ENCODE measurements at regions not wholly inside any gene's neighbourhood (a gene's known extent, or its start where the extent isn't known, plus 50 kb on each side); places are given as distances from the start of the nearest gene placed in this dataset.

- no peaks in the 10 kb centered on the region for H3K36me3 ChIP-seq
- no peaks in the 10 kb centered on the region for H3K4me1 ChIP-seq
- peaks cover 0 to 5% of the 10 kb centered on the region in 2 donors for H3K9me3 ChIP-seq
- DNase-seq (ENCODE audit: low spot score), result no peak
- no peak overlapping the region for H3K27ac ChIP-seq
- no peak overlapping the region for H3K4me3 ChIP-seq
- no peak for TF ChIP-seq CTCF (IDR thresholded peaks at IDR 0.05)
- H3K27me3 ChIP-seq, result no peaks in the 10 kb centered on the region
These were observed 91.9 kb upstream of the TSHZ2 start for GRCh38 chr20:52880259-52880658.

DNA sequence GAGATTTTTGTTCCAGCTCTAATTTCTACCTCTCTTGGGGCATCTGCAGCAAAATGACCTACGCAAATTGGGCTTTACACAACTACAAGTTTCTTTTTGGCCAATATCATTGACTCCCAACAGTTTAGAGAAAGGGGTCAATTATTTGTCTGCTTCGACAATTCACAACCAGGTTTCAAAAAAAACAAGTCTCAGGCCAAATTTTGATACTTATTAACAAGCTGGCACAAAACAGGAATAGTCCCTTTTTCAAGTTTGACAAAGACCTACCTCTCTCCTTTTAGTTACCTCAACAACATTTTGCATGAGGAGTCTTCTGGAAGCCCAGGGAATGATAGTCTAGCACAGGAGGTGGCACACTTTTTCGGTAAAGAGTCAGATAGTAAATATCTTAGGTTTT, 97.9 kb upstream of the TSHZ2 start:
- Histone ChIP-seq H3K27ac (no peak overlapping the region), H3K27me3 (no peaks in the 10 kb centered on the region), H3K4me1 (no peaks in the 10 kb centered on the region), H3K36me3 (no peaks in the 10 kb centered on the region), H3K4me3 (no peak overlapping the region), H3K9me3 (no peaks in the 10 kb centered on the region)
- DNase-seq (ENCODE audit: low spot score), result no peak
- no peak for TF ChIP-seq CTCF (IDR thresholded peaks at IDR 0.05)

DNA sequence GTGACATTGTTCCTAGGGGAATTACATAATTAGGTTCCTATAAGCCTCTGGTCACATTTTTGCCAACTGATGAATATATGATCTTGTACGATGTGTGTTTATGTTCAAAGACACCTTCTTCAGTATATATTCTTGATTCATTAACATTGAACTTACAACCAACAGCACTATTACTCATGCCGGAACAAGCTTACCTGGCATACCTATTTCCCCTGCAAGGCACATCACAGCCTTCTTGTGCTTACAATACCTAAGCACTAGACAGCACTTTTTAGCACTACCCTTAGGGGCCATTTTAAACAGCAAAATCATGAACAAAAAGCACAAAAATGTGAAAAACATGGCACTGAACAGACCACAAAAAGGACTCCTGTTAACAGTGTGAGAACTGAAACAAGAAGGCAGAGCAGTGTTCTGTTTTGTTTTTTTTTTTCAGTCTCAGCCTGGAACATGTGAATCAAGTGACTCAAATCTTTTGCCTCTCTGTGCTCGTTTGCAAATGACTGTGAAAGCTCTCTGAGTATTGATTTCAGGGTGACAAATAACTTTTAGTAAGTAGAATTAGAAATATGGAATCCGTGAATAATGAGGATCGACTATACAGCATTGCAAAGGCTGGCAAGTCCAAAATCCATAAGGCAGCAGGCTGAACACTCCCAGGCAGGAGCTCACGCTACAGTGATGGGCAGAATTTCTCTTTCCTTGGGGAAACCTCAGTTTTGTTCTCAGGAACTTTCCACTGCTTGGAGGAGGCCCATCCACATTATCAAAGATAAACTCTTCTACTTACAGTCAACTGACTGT, 102.3 kb upstream of the TSHZ2 start:
- Histone ChIP-seq H3K27ac (no peak overlapping the region), H3K4me1 (no peaks in the 10 kb centered on the region), H3K9me3 (no peaks in the 10 kb centered on the region), H3K36me3 (no peaks in the 10 kb centered on the region), H3K27me3 (no peaks in the 10 kb centered on the region), H3K4me3 (no peak overlapping the region)
- no peak for TF ChIP-seq CTCF (IDR thresholded peaks at IDR 0.05)
- DNase-seq (ENCODE audit: low spot score), result no peak

GRCh38 chr20:52869276-52869675, 102.9 kb upstream of the TSHZ2 start:
- no peak overlapping the region for H3K27ac ChIP-seq
- DNase-seq (ENCODE audit: low spot score), result no peak
- H3K4me1 ChIP-seq, result no peaks in the 10 kb centered on the region
- no peak for TF ChIP-seq CTCF (IDR thresholded peaks at IDR 0.05)
- H3K9me3 ChIP-seq, result no peaks in the 10 kb centered on the region
- H3K4me3 ChIP-seq, result no peak overlapping the region
- H3K27me3 ChIP-seq, result no peaks in the 10 kb centered on the region
- H3K36me3 ChIP-seq, result no peaks in the 10 kb centered on the region

DNA sequence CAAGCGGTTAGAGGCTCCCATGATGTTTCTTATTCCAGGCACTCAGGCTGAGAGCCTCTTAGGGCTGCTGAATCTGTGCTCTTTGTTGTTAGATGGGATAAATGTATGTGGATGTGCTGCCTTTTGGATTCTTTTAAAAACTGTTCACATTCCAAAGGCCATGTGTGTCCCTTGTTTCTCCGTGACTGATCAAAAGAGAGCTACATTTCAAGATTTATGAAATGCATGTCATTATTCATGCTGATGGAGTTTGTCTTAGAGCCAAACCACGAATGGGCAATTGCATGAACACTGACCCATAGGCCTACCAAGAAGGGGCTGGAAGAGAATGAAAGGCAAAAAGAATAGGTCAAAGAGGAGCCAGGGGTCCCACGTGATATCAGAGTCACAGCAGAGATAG, 104.9 kb upstream of the TSHZ2 start:
- DNase-seq (ENCODE audit: low spot score), result no peak
- Histone ChIP-seq H3K27ac (no peak overlapping the region), H3K4me1 (no peaks in the 10 kb centered on the region), H3K27me3 (no peaks in the 10 kb centered on the region), H3K36me3 (no peaks in the 10 kb centered on the region), H3K9me3 (no peaks in the 10 kb centered on the region), H3K4me3 (no peak overlapping the region)
- TF ChIP-seq CTCF (IDR thresholded peaks at IDR 0.05), result no peak
